NCI-H2107 treated with DMSO at 0.1 percent for 48 hours (cell line): ENCODE measurements at regions not wholly inside any gene's neighbourhood (a gene's known extent, or its start where the extent isn't known, plus 50 kb on each side); places are given as distances from the start of the nearest gene placed in this dataset.

Experiments
- DNase-seq: peaks from one replicate; lab custom pipeline; 2025; ENCODE audit not compliant: unreplicated experiment; lab: John Stamatoyannopoulos, UW

- no peak for DNase-seq
Measured at GRCh38 chr10:128835361-128835760, 631.7 kb upstream of the MGMT start.

GRCh38 chr10:128837478-128837877, 629.6 kb upstream of the MGMT start:
- no peak for DNase-seq

- DNase-seq, result no peak
Measured at GRCh38 chr10:128839134-128839533, 627.9 kb upstream of the MGMT start.

GRCh38 chr10:128839701-128840100, 627.3 kb upstream of the MGMT start:
- no peak for DNase-seq

DNA sequence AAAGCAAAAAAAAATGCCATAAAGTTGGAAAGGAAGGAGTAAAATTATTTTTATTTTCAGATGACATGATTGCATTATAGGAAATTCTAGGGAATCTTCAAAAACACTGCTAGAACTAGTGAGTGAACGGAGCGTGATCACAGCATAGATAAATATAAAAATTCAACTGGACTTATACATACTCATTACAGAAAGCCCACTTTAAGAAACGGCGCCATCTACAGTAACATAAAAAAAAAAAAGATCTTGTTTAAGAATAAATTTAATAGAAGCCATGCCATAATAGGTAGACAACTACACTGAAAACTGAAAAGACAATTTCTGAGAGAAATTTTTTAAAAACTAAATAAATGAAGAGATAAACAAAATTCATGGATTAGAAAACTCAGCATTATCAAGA, 623.1 kb upstream of the MGMT start:
- DNase-seq, result no peak

DNA sequence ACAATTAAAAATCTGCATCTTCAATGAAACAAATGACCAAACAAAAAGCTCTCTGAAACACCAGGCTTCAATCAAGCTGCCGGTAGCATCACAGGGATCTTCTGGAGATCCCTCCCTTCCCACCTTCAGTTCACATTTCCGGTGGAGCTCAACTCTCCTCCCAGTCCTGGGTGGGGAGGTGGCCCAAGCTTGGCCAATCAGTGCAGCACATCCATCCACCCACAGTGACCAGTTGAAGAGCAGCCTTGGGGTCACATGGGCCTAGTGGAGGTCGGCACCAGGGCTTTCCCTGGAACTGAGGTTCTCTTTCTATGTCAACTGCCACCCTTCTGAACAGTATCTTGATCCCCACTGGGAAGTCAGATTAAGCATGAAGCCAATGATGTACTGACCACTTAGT, 620.1 kb upstream of the MGMT start:
- DNase-seq, result no peak

- no peak for DNase-seq
Measured at GRCh38 chr10:128848810-128849209, 618.2 kb upstream of the MGMT start.

GRCh38 chr10:128850647-128851046, 616.4 kb upstream of the MGMT start:
- DNase-seq, result no peak

DNA sequence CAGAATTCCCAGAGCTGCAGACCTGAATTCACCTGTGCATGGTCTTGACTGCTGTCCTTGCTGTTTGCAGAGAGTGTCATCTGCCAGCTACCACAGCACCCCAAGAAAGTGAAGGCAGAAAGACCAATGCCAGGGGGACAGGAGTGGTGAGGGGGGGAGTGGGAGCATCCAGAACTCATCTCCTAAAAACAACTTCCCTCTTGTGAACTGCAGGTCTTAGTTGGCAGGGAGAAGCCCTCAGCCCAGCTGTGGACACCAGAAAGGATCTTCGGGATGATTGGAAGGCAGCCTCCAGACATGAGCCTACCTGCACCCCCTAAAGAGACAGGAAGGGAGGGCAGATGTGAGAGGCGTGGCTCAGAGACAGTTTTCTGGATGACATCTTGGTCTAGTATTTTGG, 615.8 kb upstream of the MGMT start:
- DNase-seq, result no peak

DNA sequence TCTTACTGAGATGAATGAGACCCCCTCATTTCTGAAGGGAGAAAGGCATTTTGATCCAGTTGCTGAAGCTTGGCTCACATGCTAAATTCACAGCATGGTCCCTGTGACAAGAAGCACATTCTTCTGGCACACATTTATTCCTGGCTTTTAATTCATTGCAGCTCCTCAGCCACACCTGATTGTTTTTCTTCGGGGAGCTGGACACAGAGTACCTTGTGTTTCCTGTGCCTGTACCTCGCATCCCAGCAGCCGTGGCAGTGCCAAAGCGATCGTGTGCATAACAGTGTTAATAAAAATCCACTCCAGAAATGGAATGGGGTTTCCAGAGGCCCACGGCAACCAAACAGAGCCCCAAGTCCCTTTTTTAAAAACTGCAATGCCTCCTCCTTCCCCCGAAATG, 615.3 kb upstream of the MGMT start:
- no peak for DNase-seq

DNA sequence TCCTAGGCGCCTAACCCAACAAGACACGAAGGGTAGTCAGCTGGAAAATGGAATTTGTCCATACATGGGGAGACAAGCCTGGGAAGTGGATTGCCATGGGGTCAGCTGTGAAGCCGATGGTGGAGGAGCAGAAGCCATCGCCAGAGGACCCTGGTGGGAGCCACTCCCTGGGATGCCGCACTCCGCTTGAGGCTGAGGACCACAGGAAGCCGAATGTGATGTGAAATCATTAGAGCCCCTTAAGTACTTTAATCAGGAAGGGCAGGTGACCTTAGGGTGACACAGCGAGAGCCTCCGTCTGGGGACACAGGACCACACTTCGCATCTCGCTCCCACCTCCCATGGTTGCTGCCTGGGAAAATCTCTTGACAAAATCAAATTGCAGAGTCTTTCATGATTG, 614.6 kb upstream of the MGMT start:
- no peak for DNase-seq

GRCh38 chr10:128852902-128853301, 614.1 kb upstream of the MGMT start:
- no peak for DNase-seq

GRCh38 chr10:128853537-128853936, 613.5 kb upstream of the MGMT start:
- DNase-seq, result no peak

GRCh38 chr10:128854204-128854603, 612.8 kb upstream of the MGMT start:
- no peak for DNase-seq

- DNase-seq, result no peak
Measured at GRCh38 chr10:128854963-128855362, 612.1 kb upstream of the MGMT start.

GRCh38 chr10:128855618-128856428, 611.2 kb upstream of the MGMT start:
- no peak for DNase-seq

DNA sequence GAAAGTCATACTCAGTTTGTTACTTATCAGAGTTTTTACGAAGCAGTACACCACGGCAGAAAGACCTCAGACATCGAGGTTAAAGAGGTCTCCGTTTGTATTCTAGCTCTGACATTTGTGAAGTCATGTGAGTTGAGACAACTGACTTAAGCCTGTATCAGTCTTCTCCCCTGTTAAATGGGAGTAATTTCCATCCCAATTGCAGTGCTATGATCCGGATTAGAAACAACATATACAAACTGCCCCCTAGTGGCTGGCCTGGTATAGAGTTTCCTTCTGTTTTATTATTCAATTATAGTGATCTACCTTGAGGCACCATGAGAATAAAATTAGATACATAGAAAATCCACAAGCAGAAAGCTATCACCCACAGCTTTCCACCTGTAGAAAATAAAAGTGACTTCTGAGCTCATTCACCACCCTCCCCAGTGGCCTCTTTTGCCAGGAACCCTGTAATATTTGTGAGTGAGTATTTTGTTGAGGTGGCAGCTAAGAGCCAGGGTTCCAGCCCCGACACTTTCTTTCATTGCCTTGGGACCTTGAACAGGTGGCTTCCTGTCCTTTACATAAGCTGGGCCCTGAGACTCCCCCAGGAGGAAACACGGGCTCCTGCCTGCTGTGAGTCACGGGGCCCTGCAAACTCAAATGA, 607.2 kb upstream of the MGMT start:
- no peak for DNase-seq

- DNase-seq, result no peak
Measured at GRCh38 chr10:128860574-128860973, 606.5 kb upstream of the MGMT start.

- no peak for DNase-seq
Measured at GRCh38 chr10:128861018-128861901, 605.8 kb upstream of the MGMT start.

DNA sequence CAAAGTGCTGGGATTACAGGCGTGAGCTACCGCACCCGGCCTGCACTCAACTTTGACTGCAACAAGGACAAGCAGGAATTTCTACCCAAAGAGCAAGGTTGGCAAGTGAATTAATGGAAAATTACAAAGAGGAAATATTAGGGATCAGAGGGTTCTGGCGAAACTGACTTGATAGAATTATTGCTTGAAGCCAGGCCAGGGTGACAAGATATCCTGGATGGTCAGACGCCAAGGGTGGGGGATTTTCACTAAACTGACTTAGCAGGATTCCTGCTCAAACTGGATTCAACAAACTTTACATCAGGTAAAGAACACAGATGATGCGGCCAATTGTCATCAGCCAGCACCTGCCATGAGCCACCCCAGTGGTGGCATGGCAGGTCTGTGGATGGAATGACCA, 603.6 kb upstream of the MGMT start:
- no peak for DNase-seq

DNA sequence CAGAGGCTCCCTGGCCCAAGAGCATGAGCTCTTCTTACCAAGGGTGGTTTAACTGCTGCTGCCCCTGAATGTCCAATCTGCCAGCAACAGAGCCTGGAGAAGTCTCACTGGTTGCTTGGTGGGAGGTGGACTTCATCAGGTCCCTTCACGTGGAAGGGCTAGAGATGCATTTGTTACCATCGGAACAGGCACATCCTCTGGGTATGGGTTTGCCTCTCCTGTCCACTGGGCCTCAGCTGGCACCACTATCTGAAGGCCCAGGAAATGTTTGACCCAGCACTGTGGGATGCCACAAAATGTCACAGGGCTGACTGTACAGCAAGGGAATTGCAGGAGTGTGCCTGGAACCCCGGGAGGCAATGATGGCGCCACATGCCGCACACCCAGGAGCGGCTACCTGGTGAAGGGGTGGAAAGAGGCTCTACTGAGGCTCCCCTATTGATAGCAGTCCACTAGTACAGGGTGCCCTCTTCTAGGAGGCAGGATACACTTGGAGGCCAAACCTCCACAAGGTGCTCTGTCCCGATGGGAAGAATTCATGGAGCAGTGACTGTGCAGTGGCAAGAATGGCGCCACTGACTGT, 603.1 kb upstream of the MGMT start:
- DNase-seq, result no peak
